MM.1S (cell line): ENCODE measurements at regions not wholly inside any gene's neighbourhood (a gene's known extent, or its start where the extent isn't known, plus 50 kb on each side); places are given as distances from the start of the nearest gene placed in this dataset.

ENCODE experiments used
- EZH2 ChIP-seq: fragments of 300-600 bp; sonication (generic); optimal IDR thresholded peaks from 2 replicates; pipeline ENCODE3; 2017; ENCODE audit warnings: low read depth, mild to moderate bottlenecking, antibody characterized with exemption, low read length, mixed read lengths
- TF ChIP-seq, protein P1 (sequence below): fragments of 300-600 bp; sonication (generic); IDR thresholded peaks from 2 replicates; pipeline ENCODE4 v1.5.1; 2016; ENCODE audit warnings: antibody characterized with exemption, low read length, mixed read lengths

- TF ChIP-seq EZH2 = no peak
- TF ChIP-seq, protein P1, sequence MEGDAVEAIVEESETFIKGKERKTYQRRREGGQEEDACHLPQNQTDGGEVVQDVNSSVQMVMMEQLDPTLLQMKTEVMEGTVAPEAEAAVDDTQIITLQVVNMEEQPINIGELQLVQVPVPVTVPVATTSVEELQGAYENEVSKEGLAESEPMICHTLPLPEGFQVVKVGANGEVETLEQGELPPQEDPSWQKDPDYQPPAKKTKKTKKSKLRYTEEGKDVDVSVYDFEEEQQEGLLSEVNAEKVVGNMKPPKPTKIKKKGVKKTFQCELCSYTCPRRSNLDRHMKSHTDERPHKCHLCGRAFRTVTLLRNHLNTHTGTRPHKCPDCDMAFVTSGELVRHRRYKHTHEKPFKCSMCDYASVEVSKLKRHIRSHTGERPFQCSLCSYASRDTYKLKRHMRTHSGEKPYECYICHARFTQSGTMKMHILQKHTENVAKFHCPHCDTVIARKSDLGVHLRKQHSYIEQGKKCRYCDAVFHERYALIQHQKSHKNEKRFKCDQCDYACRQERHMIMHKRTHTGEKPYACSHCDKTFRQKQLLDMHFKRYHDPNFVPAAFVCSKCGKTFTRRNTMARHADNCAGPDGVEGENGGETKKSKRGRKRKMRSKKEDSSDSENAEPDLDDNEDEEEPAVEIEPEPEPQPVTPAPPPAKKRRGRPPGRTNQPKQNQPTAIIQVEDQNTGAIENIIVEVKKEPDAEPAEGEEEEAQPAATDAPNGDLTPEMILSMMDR = no peak
These were observed 496.7 kb upstream of the NMUR2 start for GRCh38 chr5:152901754-152902153.
